ENCODE measurements at regions not wholly inside any gene's neighbourhood (a gene's known extent, or its start where the extent isn't known, plus 50 kb on each side); places are given as distances from the start of the nearest gene placed in this dataset.
"Not testable (repeated sequence)": the region's sequence is repeated elsewhere in the genome, so short reads cannot be mapped to it uniquely, and the experiment has no call there.

DNA sequence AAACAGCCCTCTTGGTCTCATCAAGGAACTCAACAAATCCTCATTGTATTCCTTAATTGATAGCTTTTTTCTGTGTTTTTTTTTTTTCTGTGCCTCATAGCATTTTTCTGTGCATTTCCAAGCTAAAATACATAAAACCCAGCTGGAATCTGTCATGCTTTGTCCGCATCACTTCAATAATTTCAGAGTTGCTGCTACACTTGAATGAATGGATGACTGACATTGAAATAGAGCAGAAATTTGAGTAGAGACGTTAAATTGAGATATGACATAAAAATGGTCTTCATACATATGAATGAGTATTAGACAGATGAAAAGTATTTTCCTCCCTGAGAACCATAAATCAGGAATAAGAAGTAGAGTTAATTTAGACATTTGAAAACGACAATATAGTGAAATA, 593.2 kb downstream of the TMA16 start:
- H3K4me3 ChIP-seq (ENCODE audit: low read depth, low read length) = no peak overlapping the region
- TF ChIP-seq, protein P1, sequence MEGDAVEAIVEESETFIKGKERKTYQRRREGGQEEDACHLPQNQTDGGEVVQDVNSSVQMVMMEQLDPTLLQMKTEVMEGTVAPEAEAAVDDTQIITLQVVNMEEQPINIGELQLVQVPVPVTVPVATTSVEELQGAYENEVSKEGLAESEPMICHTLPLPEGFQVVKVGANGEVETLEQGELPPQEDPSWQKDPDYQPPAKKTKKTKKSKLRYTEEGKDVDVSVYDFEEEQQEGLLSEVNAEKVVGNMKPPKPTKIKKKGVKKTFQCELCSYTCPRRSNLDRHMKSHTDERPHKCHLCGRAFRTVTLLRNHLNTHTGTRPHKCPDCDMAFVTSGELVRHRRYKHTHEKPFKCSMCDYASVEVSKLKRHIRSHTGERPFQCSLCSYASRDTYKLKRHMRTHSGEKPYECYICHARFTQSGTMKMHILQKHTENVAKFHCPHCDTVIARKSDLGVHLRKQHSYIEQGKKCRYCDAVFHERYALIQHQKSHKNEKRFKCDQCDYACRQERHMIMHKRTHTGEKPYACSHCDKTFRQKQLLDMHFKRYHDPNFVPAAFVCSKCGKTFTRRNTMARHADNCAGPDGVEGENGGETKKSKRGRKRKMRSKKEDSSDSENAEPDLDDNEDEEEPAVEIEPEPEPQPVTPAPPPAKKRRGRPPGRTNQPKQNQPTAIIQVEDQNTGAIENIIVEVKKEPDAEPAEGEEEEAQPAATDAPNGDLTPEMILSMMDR (IDR thresholded peaks at IDR 0.05; ENCODE audit: insufficient read depth, low read depth, low read length) = no peak
- POLR2A ChIA-PET = no interaction called here

DNA sequence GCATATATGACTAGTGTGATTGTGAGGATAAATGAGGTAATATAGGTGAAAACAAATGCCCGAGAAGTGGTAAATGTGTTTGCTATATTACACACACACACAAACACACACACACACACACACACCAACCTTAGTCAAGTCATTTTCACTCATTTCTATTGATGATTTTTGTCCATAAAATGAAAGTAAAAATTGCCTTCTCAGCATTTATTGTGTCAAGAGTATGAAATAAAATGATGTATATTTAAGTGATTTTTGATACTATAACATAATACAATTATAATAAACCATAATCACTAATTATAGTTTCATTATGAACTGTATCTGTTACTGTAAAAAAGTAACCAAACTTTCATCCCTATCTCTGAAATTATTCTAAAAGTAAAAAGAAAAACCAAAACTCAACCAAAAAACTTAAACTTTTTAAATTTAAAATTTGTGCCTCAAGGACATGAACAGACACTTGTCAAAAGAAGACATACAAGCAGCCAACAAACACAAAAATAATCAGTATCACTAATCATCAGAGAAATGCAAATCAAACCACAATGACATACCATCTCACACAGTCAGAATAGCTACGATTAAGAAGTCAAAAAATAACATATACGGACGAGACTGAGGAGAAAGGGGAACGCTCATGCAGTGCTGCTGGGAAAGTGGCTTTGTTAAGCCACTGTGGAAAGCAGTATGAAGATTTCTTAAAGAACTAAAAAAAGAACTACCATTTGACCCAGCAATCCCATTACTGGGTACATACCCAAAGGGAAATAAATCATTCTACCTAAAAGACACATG, 601.0 kb downstream of the TMA16 start:
- Histone ChIP-seq H3K36me3 (ENCODE audit: control insufficient read depth, insufficient read depth, low read length) (no peaks in the 10 kb centered on the region), H3K27me3 (ENCODE audit: control insufficient read depth, insufficient read depth, low read length) (no peaks in the 10 kb centered on the region), H3K4me3 (ENCODE audit: low read depth, low read length) (no peak overlapping the region)
- CTCF ChIA-PET = no interaction called here
- POLR2A ChIA-PET = no interaction called here
- no peak for DNase-seq (ENCODE audit: low read depth)
- TF ChIP-seq, protein P1 (IDR thresholded peaks at IDR 0.05; ENCODE audit: insufficient read depth, low read depth, low read length) = no peak

More for the DNA sequence above, 593.2 kb downstream of the TMA16 start:
- Histone ChIP-seq H3K36me3 (ENCODE audit: control insufficient read depth, insufficient read depth, low read length) (no peaks in the 10 kb centered on the region), H3K27me3 (ENCODE audit: control insufficient read depth, insufficient read depth, low read length) (no peaks in the 10 kb centered on the region)
- CTCF ChIA-PET = no interaction called here
- no peak for DNase-seq (ENCODE audit: low read depth)

DNA sequence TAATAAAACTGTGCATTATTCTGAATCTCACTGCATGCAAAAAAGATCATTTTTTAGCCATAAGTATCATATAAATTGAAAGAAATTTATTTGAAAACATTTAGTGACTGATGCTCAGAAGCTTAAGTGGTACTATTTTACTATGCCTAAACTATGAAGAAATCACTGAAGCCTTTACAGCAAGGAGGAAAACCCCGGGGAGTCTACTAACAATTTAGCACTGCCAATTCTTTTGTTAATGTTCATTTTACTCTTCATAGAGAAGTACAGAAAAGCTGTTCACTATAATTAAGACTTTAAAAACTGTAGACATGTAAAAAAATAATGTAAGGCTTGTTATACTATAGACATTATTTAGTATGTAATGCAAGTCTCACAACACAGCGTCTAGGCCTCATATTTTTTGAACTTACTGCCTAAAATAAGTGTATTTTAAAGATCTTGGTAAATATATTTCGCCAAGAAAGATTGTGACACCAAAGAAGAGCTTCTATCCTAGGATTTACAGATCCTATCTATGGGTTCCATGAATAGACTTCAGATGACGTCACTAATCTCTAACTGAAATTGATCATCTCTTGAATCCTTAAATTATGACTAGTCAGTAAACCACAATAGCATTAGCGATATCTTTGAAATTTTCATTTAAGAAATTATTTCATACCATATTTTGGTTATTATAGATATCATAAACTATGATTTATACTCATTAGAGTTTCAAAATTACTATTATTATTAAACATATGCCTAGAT, 602.5 kb downstream of the TMA16 start:
- TF ChIP-seq, protein P1 (IDR thresholded peaks at IDR 0.05; ENCODE audit: insufficient read depth, low read depth, low read length) = no peak
- CTCF ChIA-PET = no interaction called here
- H3K27me3 ChIP-seq (ENCODE audit: control insufficient read depth, insufficient read depth, low read length) = no peaks in the 10 kb centered on the region
- no peak overlapping the region for H3K4me3 ChIP-seq (ENCODE audit: low read depth, low read length)
- H3K36me3 ChIP-seq (ENCODE audit: control insufficient read depth, insufficient read depth, low read length) = no peaks in the 10 kb centered on the region
- DNase-seq (ENCODE audit: low read depth) = no peak
- POLR2A ChIA-PET = no interaction called here

DNA sequence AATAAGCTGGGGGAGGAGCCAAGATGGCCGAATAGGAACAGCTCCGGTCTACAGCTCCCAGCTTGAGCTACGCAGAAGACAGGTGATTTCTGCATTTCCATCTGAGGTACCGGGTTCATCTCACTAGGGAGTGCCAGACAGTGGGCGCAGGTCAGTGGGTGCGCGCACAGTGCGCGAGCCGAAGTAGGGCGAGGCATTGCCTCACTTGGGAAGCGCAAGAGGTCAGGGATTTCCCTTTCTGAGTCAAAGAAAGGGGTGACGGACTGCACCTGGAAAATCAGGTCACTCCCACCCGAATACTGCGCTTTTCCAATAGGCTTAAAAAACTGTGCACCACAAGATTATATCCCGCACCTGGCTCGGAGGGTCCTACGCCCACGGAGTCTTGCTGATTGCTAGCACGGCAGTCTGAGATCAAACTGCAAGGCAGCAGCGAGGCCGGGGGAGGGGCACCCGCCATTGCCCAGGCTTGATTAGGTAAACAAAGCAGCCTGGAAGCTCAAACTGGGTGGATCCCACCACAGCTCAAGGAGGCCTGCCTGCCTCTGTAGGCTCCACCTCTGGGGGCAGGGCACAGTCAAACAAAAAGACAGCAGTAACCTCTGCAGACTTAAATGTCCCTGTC, 606.4 kb downstream of the TMA16 start:
- DNase-seq (ENCODE audit: low read depth); CTCF ChIA-PET; H3K36me3 ChIP-seq (ENCODE audit: control insufficient read depth, insufficient read depth, low read length); POLR2A ChIA-PET; H3K27me3 ChIP-seq (ENCODE audit: control insufficient read depth, insufficient read depth, low read length); H3K4me3 ChIP-seq (ENCODE audit: low read depth, low read length): not testable (repeated sequence)

DNA sequence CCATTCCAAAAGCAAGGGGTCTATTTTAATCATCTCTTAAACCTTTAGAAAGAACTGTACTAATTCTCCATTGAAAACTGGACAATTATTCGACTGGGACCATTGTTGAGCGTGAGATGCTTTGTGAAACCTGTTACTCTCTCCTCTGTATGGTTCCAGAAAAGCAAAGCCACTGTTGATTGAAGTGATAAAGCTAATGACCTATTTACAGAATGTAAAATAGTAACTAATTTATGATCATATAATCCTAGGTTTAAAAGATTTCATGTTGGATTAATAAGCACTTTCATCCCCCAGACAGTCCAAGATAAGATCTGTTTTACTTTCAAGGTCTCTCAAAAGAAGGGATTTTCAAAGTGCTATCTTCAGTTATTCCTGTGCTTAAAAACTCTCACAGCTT, 614.5 kb downstream of the TMA16 start:
- Histone ChIP-seq H3K36me3 (ENCODE audit: control insufficient read depth, insufficient read depth, low read length) (no peaks in the 10 kb centered on the region), H3K27me3 (ENCODE audit: control insufficient read depth, insufficient read depth, low read length) (no peaks in the 10 kb centered on the region), H3K4me3 (ENCODE audit: low read depth, low read length) (no peak overlapping the region)
- no peak for DNase-seq (ENCODE audit: low read depth)
- TF ChIP-seq, protein P1 (IDR thresholded peaks at IDR 0.05; ENCODE audit: insufficient read depth, low read depth, low read length) = no peak
- ChIA-PET CTCF (interaction anchor here (0.8 kb wide), 1 partner anchor 1219 kb away, joined by 3 read pairs; the partner anchor contains the start of gene MSMO1), POLR2A (no interaction called here)

Measured in BJ (cell line).